Thoracic aorta (tissue), 2 donors: ENCODE measurements at regions not wholly inside any gene's neighbourhood (a gene's known extent, or its start where the extent isn't known, plus 50 kb on each side); places are given as distances from the start of the nearest gene placed in this dataset.

Experiments
- ATAC-seq: fragments of 150-250 bp; one replicate; pipeline ENCODE4 v1.8.0; 2017; ENCODE audit warnings: low read depth; ENCODE audit not compliant: insufficient number of reproducible peaks, low FRiP score
- DNase-seq: peaks from one replicate; pipeline ENCODE4 v3.0.0-alpha.2; 2020; ENCODE audit warnings: low spot score
- H3K27ac ChIP-seq, 2 donors: fragments of 200-600 bp; sonication (generic); 1 replicate in 1 of 2; 2 replicates in 1 of 2; pipeline ENCODE4 v1.5.1; 2016; ENCODE audit warnings: mild to moderate bottlenecking in 2 of 2, moderate library complexity in 2 of 2
- H3K27me3 ChIP-seq: fragments of 200-600 bp; sonication (generic); replicated peaks from 2 replicates; pipeline ENCODE4 v1.6.0; 2016; ENCODE audit warnings: mild to moderate bottlenecking; ENCODE audit not compliant: insufficient read depth
- H3K36me3 ChIP-seq: fragments of 200-600 bp; sonication (generic); one replicate; pipeline ENCODE4 v1.5.1; 2016
- H3K4me1 ChIP-seq, 2 donors: fragments of 200-600 bp; sonication (generic); 1 replicate in 1 of 2; 2 replicates in 1 of 2; pipeline versions ENCODE4 v1.5.1 to v1.6.0; 2016; ENCODE audit warnings: low read depth in 2 of 2, mild to moderate bottlenecking in 1 of 2; ENCODE audit not compliant: control insufficient read depth in 1 of 2
- H3K4me3 ChIP-seq: fragments of 200-600 bp; sonication (generic); 2 replicates; pipeline ENCODE4 v1.5.1; 2016; ENCODE audit warnings: mild to moderate bottlenecking
- H3K9me3 ChIP-seq: fragments of 200-600 bp; sonication (generic); 2 replicates; pipeline ENCODE4 v1.5.1; 2016
- TF ChIP-seq, protein P1 (sequence below): fragments of 200-600 bp; sonication (generic); IDR thresholded peaks from one replicate; pipeline ENCODE4 v1.5.1; 2019; ENCODE audit warnings: antibody characterized with exemption

DNA sequence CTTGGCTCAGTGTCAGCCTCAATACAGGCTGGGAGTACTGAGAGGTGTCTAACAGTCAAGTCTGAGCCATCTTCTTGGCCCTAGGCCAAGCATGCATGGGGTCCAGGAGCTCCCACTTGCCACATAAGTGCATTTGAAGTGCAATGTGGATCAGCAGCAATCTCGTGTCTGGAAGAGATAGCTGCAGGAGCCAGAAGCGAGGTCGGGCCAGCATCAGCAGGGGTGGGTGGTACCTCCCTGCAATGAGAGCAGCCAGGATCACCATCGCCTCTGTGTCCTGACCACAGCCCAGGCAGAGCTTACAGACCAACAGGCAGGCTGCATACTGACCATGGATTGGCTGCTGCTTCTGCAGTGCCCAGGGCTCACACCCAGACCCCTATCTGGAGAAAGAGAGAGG is 83.0 kb upstream of the CXCL12 start:
- ATAC-seq = no peak
- Histone ChIP-seq H3K36me3 (no peaks in the 10 kb centered on the region), H3K27me3 (no peaks in the 10 kb centered on the region), H3K27ac (no peak overlapping the region), H3K4me3 (no peak overlapping the region), H3K9me3 (no peaks in the 10 kb centered on the region), H3K4me1 (peaks cover 0 to 14% of the 10 kb centered on the region in 2 donors)
- TF ChIP-seq, protein P1, sequence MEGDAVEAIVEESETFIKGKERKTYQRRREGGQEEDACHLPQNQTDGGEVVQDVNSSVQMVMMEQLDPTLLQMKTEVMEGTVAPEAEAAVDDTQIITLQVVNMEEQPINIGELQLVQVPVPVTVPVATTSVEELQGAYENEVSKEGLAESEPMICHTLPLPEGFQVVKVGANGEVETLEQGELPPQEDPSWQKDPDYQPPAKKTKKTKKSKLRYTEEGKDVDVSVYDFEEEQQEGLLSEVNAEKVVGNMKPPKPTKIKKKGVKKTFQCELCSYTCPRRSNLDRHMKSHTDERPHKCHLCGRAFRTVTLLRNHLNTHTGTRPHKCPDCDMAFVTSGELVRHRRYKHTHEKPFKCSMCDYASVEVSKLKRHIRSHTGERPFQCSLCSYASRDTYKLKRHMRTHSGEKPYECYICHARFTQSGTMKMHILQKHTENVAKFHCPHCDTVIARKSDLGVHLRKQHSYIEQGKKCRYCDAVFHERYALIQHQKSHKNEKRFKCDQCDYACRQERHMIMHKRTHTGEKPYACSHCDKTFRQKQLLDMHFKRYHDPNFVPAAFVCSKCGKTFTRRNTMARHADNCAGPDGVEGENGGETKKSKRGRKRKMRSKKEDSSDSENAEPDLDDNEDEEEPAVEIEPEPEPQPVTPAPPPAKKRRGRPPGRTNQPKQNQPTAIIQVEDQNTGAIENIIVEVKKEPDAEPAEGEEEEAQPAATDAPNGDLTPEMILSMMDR = no peak
- no peak for DNase-seq

DNA sequence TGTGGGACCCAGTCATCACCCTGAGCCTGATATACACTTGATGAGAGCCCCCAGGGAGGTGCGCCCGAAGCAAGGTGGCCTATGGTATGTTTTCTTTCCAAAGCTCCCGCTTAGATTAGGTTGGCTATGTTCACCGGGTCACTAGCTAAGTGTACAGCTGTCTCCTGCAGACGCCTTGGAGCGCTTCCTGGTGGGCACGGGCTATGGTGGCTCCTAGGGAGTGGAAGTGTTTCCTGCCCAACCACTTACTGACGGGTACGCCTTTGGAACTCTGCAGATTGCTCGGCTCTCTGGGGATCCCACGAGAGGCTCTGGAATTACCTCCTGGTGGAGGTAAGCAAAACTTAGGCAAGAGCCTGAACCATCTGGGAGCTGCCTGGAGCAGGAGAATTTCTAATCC is 83.6 kb upstream of the CXCL12 start:
- H3K27me3 ChIP-seq = no peaks in the 10 kb centered on the region
- no peak overlapping the region for H3K4me3 ChIP-seq
- no peaks in the 10 kb centered on the region for H3K36me3 ChIP-seq
- TF ChIP-seq, protein P1 = no peak
- H3K4me1 ChIP-seq = peaks cover 0 to 8% of the 10 kb centered on the region in 2 donors
- no peak for ATAC-seq
- no peak overlapping the region for H3K27ac ChIP-seq
- H3K9me3 ChIP-seq = no peaks in the 10 kb centered on the region
- DNase-seq = no peak

DNA sequence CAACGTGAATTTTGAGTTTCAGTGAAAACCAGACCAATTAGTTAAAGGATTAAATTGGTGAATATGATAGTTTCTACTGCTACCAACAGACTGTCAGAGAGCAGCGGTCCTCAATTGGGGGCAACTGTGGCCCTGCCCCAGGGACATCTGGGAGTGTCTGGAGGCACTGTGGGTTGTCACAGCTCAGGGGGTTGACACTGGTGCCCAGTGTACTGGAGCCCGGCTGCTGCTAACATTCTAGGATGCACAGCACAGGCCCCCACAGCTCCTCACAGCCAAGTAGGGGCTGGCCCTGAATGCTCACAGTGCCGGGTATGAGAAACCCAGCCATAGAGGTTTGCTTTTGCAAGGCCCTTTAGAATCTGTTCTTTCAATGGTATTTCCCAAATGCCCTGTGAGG is 84.1 kb upstream of the CXCL12 start:
- Histone ChIP-seq H3K27ac (no peak overlapping the region), H3K4me1 (peaks cover 0 to 3% of the 10 kb centered on the region in 2 donors), H3K9me3 (no peaks in the 10 kb centered on the region), H3K4me3 (no peak overlapping the region), H3K36me3 (no peaks in the 10 kb centered on the region), H3K27me3 (no peaks in the 10 kb centered on the region)
- TF ChIP-seq, protein P1 = no peak
- no peak for ATAC-seq
- DNase-seq = no peak

DNA sequence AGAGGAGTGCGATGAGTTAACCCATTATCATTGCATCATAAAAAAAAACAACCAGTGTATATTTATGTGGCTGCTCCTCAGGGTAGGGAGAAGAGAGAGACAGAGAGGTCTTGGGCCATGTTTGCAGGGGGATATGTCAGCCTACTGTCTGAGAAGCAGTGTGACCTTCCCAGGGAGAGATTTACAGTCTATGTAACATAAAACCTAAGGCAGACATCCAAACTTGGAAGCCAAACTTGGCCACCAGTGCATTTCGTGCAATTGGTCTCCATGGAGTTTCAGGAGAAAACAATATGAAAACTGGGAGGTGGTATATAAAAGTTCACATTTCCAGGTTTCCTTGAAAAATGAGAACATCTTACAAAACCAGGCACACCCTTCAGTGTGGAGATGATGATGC is 85.9 kb upstream of the CXCL12 start:
- no peak for DNase-seq

DNA sequence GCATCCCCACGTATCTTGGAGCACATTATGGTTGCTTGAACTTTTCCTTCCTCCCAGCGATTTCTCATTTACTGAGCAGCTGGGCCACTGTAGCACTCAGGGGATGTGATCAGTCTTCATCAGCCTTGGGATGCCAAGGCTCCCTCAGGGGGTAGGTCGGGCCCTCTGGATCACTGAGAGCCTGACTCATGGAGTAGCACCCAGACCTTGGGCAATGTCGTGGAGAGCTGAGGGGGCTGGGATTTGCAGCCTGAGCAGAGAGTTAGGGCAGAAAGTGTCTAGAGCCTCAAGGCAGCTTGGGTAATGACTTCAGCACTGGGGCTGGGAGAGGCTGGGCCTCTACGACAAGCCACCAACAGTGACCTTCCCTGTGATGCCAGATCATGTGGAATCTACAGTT is 86.5 kb upstream of the CXCL12 start:
- no peaks in the 10 kb centered on the region for H3K9me3 ChIP-seq
- DNase-seq = no peak
- no peak overlapping the region for H3K27ac ChIP-seq
- H3K4me1 ChIP-seq = no peaks in the 10 kb centered on the region
- H3K27me3 ChIP-seq = no peaks in the 10 kb centered on the region
- no peak overlapping the region for H3K4me3 ChIP-seq
- H3K36me3 ChIP-seq = no peaks in the 10 kb centered on the region
- ATAC-seq = no peak
- TF ChIP-seq, protein P1 = no peak

More for the DNA sequence above, 85.9 kb upstream of the CXCL12 start:
- ATAC-seq = no peak
- H3K27me3 ChIP-seq = no peaks in the 10 kb centered on the region
- H3K4me3 ChIP-seq = no peak overlapping the region
- H3K9me3 ChIP-seq = no peaks in the 10 kb centered on the region
- TF ChIP-seq, protein P1 = no peak
- no peak overlapping the region for H3K27ac ChIP-seq
- no peaks in the 10 kb centered on the region for H3K4me1 ChIP-seq
- H3K36me3 ChIP-seq = no peaks in the 10 kb centered on the region
